GM13977 (cell line): ENCODE measurements at regions not wholly inside any gene's neighbourhood (a gene's known extent, or its start where the extent isn't known, plus 50 kb on each side); places are given as distances from the start of the nearest gene placed in this dataset.

Experiments
- DNase-seq: peaks from one replicate; pipeline ENCODE4 v3.0.0; 2012; ENCODE audit warnings: low spot score
- CTCF ChIP-seq: IDR thresholded peaks from 2 replicates; pipeline ENCODE4 v1.5.1; 2012; ENCODE audit warnings: mild to moderate bottlenecking, control low read depth; ENCODE audit not compliant: insufficient read depth; ENCODE audit errors: extremely low read depth, missing control alignments
- in situ Hi-C: fragments of 300-500 bp; cut with MboI; formaldehyde crosslinking; loops from one replicate; pipeline ENCODE4 v1.12.0; 2022; ENCODE audit warnings: low sequenced_read_pairs, low pct_unique_long_range_greater_than_20kb, mixed read lengths, inconsistent platforms; ENCODE audit not compliant: unreplicated experiment

DNA sequence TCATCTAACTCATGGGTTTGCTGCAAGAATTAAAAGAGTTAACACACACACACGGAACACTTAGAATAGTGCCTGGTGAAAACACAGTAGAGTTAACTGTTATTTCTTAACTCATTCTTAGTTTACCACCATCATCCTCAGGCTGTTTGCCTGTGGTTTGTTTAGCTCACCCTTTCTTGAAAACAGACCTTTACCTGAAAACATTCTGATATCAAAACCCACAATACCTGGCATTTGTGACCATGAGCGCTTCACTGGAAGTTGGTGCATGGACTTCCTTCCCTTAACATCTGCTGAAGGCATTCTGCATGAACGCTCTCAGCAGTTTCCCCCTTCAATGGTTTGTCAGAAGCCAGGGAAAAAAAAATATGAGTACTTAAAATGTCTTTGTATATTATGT, 256.0 kb downstream of the ETS1 start:
- in situ Hi-C loops, result no loop called here
- DNase-seq, result no peak
- TF ChIP-seq CTCF, result no peak

DNA sequence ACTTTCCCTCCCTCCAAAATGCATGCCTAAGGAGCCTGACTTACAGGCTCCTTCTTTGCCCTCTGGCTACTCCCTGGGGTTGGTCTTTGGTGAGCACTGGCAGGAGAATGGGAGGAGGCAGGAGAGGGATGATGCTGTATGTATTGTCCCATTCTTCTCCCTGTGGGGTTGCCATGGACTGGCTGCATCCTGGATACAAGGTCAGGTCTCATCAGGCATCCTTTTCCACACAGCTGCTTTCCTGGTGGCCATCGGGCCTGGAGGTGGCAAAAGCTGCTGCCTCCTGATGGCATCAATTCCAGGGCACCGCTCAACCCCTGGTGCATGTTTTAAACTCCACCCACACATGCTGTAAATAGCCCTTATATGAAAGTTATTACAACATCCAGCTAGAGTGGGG, 257.2 kb downstream of the ETS1 start:
- in situ Hi-C loops, result no loop called here
- no peak for DNase-seq
- TF ChIP-seq CTCF, result no peak

DNA sequence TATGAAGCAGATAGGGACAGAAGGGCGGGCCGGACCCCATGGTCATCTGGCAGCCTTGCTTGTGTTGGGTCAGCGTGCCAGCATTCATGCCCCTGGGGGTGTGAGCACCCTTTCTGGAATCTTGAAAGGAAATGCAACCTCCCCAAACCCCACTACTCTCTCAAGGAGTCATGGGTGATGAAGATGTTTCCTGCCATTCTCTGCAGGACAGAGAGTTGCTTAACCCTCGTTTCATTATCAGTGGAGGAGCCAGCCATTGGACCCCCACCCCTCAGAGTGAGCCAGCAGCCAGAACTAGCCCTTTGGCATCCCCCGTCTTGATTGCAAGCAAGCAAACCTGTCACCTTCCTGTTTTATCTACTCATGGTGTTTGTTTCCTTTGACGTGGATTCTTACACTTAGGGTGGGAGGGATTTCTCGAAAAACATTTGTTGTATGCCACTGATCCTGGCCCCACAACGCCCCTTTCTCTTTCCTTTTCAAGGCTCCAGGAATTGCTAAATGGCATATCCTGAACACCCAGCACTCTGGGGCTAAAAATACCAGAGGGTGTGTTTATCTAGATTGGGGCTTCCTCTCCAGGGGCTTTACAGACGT, 258.3 kb downstream of the ETS1 start:
- in situ Hi-C loops, result no loop called here
- no peak for DNase-seq
- TF ChIP-seq CTCF, result no peak

GRCh38 chr11:128327274-128327673, 260.1 kb downstream of the ETS1 start:
- in situ Hi-C loops, result no loop called here
- DNase-seq, result no peak
- no peak for TF ChIP-seq CTCF

DNA sequence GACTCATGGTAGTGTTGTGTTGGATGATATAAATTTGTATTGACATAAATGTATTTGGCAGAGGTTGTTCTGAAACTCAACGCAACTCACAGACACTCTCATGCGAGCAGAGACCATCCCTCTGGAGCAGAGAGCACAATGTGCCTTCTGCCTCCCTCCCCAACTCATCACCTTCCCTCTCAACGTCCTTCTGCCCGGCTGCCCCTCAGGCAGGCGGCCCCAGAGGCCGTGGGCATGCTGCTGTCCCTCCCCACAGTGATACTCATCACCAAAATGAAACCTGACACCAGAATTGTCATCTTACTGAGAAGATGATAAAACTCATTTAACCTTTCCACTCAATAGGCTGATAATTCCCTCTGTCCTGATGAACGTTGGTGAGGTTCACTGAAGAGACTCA, 260.6 kb downstream of the ETS1 start:
- DNase-seq, result no peak
- TF ChIP-seq CTCF, result no peak
- in situ Hi-C loops, result no loop called here

DNA sequence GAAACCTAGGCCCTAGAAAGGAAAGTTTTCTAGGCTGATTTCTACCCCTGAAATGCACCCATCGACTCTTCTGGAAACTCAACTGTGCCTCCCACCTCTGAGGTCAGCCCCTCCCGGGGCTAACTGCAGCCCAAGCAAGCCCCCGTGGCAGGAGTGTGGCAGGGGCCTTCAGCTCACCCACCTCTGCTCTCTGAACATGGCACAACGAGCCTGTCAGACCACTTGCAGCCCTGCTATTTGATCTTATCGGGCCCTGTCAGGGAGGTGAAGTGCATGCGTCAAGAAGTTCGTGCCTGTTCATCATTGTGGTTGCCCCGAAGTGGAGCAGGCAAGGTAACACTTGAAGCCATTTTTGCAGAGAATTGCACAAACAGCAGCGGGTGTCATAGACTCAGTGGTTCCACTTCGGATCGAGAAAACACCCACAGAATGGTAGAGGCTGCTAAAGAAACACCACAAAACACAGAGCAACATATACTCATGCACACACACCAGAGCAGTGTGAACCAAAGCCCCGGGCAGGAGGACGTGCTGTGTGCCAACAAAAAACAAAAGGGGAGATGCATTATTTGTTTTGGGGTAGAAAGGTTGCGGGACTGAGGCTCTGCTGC, 262.7 kb downstream of the ETS1 start:
- DNase-seq, result no peak
- in situ Hi-C loops, result no loop called here

More for the DNA sequence above, 262.7 kb downstream of the ETS1 start:
- TF ChIP-seq CTCF, result no peak
